Endothelial cell of umbilical vein (primary cell): ENCODE measurements at regions not wholly inside any gene's neighbourhood (a gene's known extent, or its start where the extent isn't known, plus 50 kb on each side); places are given as distances from the start of the nearest gene placed in this dataset.

Experiments
- BruUV-seq: library from RNA; stranded (reverse); fragments of 400-500 nt; replicated peaks from 2 replicates; lab custom pipeline; 2021; lab: Mats Ljungman, UMichigan
- CTCF ChIA-PET: fragments of 300-600, 350-600 bp; sonication (Branson Sonifier 250); formaldehyde crosslinking; loops from one replicate; lab custom pipeline; 2021; ENCODE audit warnings: antibody characterized with exemption, inconsistent platforms; lab: Charles Lee
- POLR2A ChIA-PET: fragments of 300-600, 350-600 bp; sonication (Branson Sonifier 250); formaldehyde crosslinking; loops from one replicate; lab custom pipeline; 2021; ENCODE audit warnings: antibody characterized with exemption, inconsistent platforms; lab: Charles Lee
- DNase-seq: peaks from one replicate; pipeline ENCODE4 v3.0.0-alpha.2; 2011; ENCODE audit warnings: low read depth, low spot score
- FAIRE-seq: peaks from 2 replicates; lab custom pipeline; 2011; peaks lifted over from hg19 to GRCh38; lab: Jason Lieb, UNC
- H2AFZ ChIP-seq: 2 replicates; pipeline ENCODE4 v1.6.0; 2012; ENCODE audit warnings: low read depth, low read length, control low read depth, inconsistent platforms
- H3K27ac ChIP-seq: 2 replicates; pipeline ENCODE4 v1.5.1; 2011; ENCODE audit warnings: low read depth, mild to moderate bottlenecking, control low read depth, low read length, moderate library complexity; ENCODE audit not compliant: insufficient read depth
- H3K27me3 ChIP-seq, 2 experiments: 2 replicates each; pipeline versions ENCODE4 v1.6.0 to v1.6.1; 2011; ENCODE audit warnings: low read length in 2 of 2, mixed read lengths in 1 of 2; ENCODE audit not compliant: control insufficient read depth in 2 of 2, insufficient read depth in 2 of 2
- H3K36me3 ChIP-seq, 2 experiments: 2 replicates in 1 of 2; 3 replicates in 1 of 2; pipeline ENCODE4 v1.5.1; 2011; ENCODE audit warnings: low read length in 2 of 2, mild to moderate bottlenecking in 1 of 2, moderate library complexity in 1 of 2; ENCODE audit not compliant: control insufficient read depth in 2 of 2, insufficient read depth in 2 of 2; ENCODE audit errors: extremely low read depth in 1 of 2
- H3K4me1 ChIP-seq: 3 replicates; pipeline ENCODE4 v1.5.1; 2011; ENCODE audit warnings: mild to moderate bottlenecking, low read length; ENCODE audit not compliant: control insufficient read depth, insufficient read depth; ENCODE audit errors: extremely low read depth
- H3K4me2 ChIP-seq: 2 replicates; pipeline ENCODE4 v1.6.1; 2011; ENCODE audit warnings: low read length, control low read depth, mixed read lengths; ENCODE audit not compliant: insufficient read depth
- H3K4me3 ChIP-seq, 3 experiments: fragments of 200-600 bp in 1 of 3; sonication (generic), shearing (Covaris generic) in 1 of 3; replicated peaks in 1 of 3; 2 replicates each; pipeline ENCODE4 v1.5.1; 2011 to 2016; ENCODE audit warnings: control low read depth in 3 of 3, low read length in 3 of 3, mild to moderate bottlenecking in 2 of 3, inconsistent platforms in 1 of 3, low read depth in 1 of 3, moderate library complexity in 1 of 3; ENCODE audit not compliant: insufficient read depth in 1 of 3
- H3K79me2 ChIP-seq: 2 replicates; pipeline ENCODE4 v1.6.0; 2012; ENCODE audit warnings: low read length, inconsistent platforms; ENCODE audit not compliant: control insufficient read depth, insufficient read depth
- H3K9ac ChIP-seq: replicated peaks from 2 replicates; pipeline ENCODE3; 2011; ENCODE audit warnings: low read length, control low read depth; ENCODE audit not compliant: insufficient read depth; ENCODE audit errors: extremely low read depth
- H3K9me1 ChIP-seq: replicated peaks from 3 replicates; pipeline ENCODE4 v1.6.0; 2011; ENCODE audit warnings: mild to moderate bottlenecking, low read length; ENCODE audit not compliant: control insufficient read depth, insufficient read depth; ENCODE audit errors: extremely low read depth
- H3K9me3 ChIP-seq: replicated peaks from 2 replicates; pipeline ENCODE4 v1.5.1; 2012; ENCODE audit warnings: low read length, inconsistent platforms; ENCODE audit not compliant: control insufficient read depth, insufficient read depth
- H4K20me1 ChIP-seq: replicated peaks from 2 replicates; pipeline ENCODE3; 2011; ENCODE audit warnings: mild to moderate bottlenecking, low read length; ENCODE audit not compliant: control insufficient read depth, insufficient read depth; ENCODE audit errors: extremely low read depth
- CTCF ChIP-seq, 2 donors: IDR thresholded peaks; 1 replicate in 1 of 2; 2 replicates in 1 of 2; pipeline ENCODE4 v1.5.1; 2011; ENCODE audit warnings: low read length in 2 of 2, mild to moderate bottlenecking in 2 of 2, moderate library complexity in 2 of 2, control low read depth in 1 of 2, inconsistent platforms in 1 of 2, low read depth in 1 of 2; ENCODE audit not compliant: insufficient read depth in 1 of 2; ENCODE audit errors: extremely low read depth in 1 of 2
- EZH2 ChIP-seq: IDR thresholded peaks from 2 replicates; pipeline ENCODE4 v1.6.1; 2012; ENCODE audit warnings: borderline replicate concordance, low read depth, mild to moderate bottlenecking, moderate library complexity, low read length, inconsistent platforms; ENCODE audit not compliant: severe bottlenecking
- FOS ChIP-seq: IDR thresholded peaks from 2 replicates; pipeline ENCODE4 v1.6.1; 2011; ENCODE audit warnings: mild to moderate bottlenecking, low read length, moderate library complexity, borderline replicate concordance; ENCODE audit not compliant: insufficient read depth
- GATA2 ChIP-seq: IDR thresholded peaks from 2 replicates; pipeline ENCODE4 v1.7.0; 2011; ENCODE audit warnings: low read depth, mild to moderate bottlenecking, moderate library complexity, mixed read lengths, low read length; ENCODE audit not compliant: insufficient read length, insufficient read depth
- JUN ChIP-seq: IDR thresholded peaks from 2 replicates; pipeline ENCODE4 v1.6.1; 2011; ENCODE audit warnings: borderline replicate concordance, low read depth; ENCODE audit not compliant: insufficient read length, insufficient read depth
- MAX ChIP-seq: IDR thresholded peaks from 2 replicates; pipeline ENCODE4 v1.6.1; 2011; ENCODE audit not compliant: insufficient read depth, insufficient read length
- MYC ChIP-seq: IDR thresholded peaks from one replicate; pipeline ENCODE4 v1.6.1; 2011; ENCODE audit warnings: mild to moderate bottlenecking, low read depth, low read length
- POLR2A ChIP-seq: IDR thresholded peaks from 2 replicates; pipeline ENCODE4 v1.6.1; 2012; ENCODE audit warnings: low read depth, mild to moderate bottlenecking, control low read depth, low read length
- POLR2AphosphoS5 ChIP-seq: IDR thresholded peaks from 2 replicates; pipeline ENCODE4 v1.6.1; 2012; ENCODE audit warnings: low read depth, mild to moderate bottlenecking, control low read depth, low read length, moderate library complexity; ENCODE audit not compliant: insufficient read depth
- dilution Hi-C: fragments of 300-500 bp; cut with MboI; formaldehyde crosslinking; loops from one replicate; pipeline ENCODE4 v1.15.0; 2019; ENCODE audit warnings: low sequenced_read_pairs; ENCODE audit not compliant: extremely low pct_ligation_motif_present
- intact Hi-C: fragments of 100-400 bp; cut with micrococcal nuclease; formaldehyde crosslinking; loops from one replicate; pipeline ENCODE4 v1.10.0; 2022

GRCh38 chr2:236916651-236917050 lies 169.0 kb upstream of the COPS8 start:
- Histone ChIP-seq H3K9ac (no peak overlapping the region), H3K79me2 (no peaks in the 10 kb centered on the region), H3K4me3 (no peak overlapping the region), H3K4me2 (no peak overlapping the region), H3K4me1 (no peaks in the 10 kb centered on the region), H3K27ac (no peak overlapping the region), H3K27me3 (no peaks in the 10 kb centered on the region), H3K36me3 (no peaks in the 10 kb centered on the region), H3K9me1 (no peaks in the 10 kb centered on the region), H4K20me1 (no peaks in the 10 kb centered on the region), H2AFZ (no peak overlapping the region), H3K9me3 (no peaks in the 10 kb centered on the region)
- DNase-seq (no peak), FAIRE-seq (no peak)
- POLR2A ChIA-PET = no interaction called here
- intact Hi-C loops (no loop called here), dilution Hi-C loops (no loop called here)
- BruUV-seq = no TSS peak
- CTCF ChIA-PET = no interaction called here
- no peak for TF ChIP-seq MYC
- TF ChIP-seq EZH2 = no peak
- TF ChIP-seq FOS = no peak
- TF ChIP-seq POLR2A = no peak
- TF ChIP-seq MAX = no peak
- TF ChIP-seq CTCF (IDR thresholded peaks at IDR 0.05; ENCODE audit: extremely low read depth in 1 of 2, insufficient read depth in 1 of 2, low read depth in 1 of 2, low read length in 2 of 2) = no peak
- TF ChIP-seq GATA2 = no peak

DNA sequence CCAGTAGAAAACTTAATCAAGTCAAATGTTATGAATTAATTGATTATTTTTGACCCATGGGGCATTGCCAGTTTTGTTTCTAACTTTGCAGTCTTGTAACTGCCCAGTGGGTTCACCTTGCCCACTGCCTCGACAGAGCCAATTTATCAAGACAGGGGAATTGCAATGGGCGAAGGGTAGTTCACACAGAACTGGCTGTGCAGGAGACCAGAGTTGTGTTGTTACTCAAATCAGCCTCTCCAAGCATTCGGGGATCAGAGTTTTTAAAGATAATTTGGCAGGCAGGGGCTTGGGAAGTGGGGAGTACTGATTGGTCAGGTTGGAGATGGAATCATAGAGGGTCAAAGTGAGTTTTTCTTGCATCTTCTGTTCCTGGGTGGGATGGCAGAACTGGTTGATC lies 168.5 kb upstream of the COPS8 start:
- Histone ChIP-seq H3K9me3 (no peaks in the 10 kb centered on the region), H4K20me1 (no peaks in the 10 kb centered on the region), H3K9ac (no peak overlapping the region), H3K9me1 (no peaks in the 10 kb centered on the region), H3K79me2 (no peaks in the 10 kb centered on the region), H3K36me3 (no peaks in the 10 kb centered on the region), H3K4me2 (no peak overlapping the region), H3K27me3 (no peaks in the 10 kb centered on the region), H3K4me1 (no peaks in the 10 kb centered on the region), H3K27ac (no peak overlapping the region), H2AFZ (no peak overlapping the region), H3K4me3 (no peak overlapping the region)
- no peak for TF ChIP-seq POLR2AphosphoS5
- no peak for TF ChIP-seq FOS
- no peak for TF ChIP-seq CTCF (IDR thresholded peaks at IDR 0.05; ENCODE audit: extremely low read depth in 1 of 2, insufficient read depth in 1 of 2, low read depth in 1 of 2, low read length in 2 of 2)
- no peak for TF ChIP-seq EZH2
- no peak for TF ChIP-seq POLR2A
- no peak for TF ChIP-seq MAX
- TF ChIP-seq GATA2 = no peak
- TF ChIP-seq JUN = no peak
- no peak for TF ChIP-seq MYC
- ChIA-PET CTCF (no interaction called here), POLR2A (no interaction called here)
- dilution Hi-C loops = no loop called here
- BruUV-seq = no TSS peak
- FAIRE-seq (no peak), DNase-seq (no peak)
- intact Hi-C loops = no loop called here
